K562 (cell line): ENCODE measurements at regions not wholly inside any gene's neighbourhood (a gene's known extent, or its start where the extent isn't known, plus 50 kb on each side); places are given as distances from the start of the nearest gene placed in this dataset.

ENCODE experiments used
- ATAC-seq: fragments of 200-7000 bp; cut with Tn5 transposase; 3 replicates; pipeline ENCODE4 v1.9.1; 2020; ENCODE audit warnings: moderate library complexity
- BruUV-seq: library from RNA; stranded (reverse); fragments of 400-500 nt; replicated peaks from 2 replicates; lab custom pipeline; 2021; lab: Mats Ljungman, UMichigan
- CTCF ChIA-PET: fragments of 300-600 bp; formaldehyde crosslinking; extraction: SDS; loops from one replicate; lab custom pipeline; 2021; ENCODE audit warnings: low intra/inter-chr PET ratio; lab: Yijun Ruan, JAX
- POLR2A ChIA-PET: fragments of 300-600, 350-650 bp; sonication (Branson Sonifier 250); formaldehyde crosslinking; extraction: SDS; loops from one replicate; lab custom pipeline; 2021; ENCODE audit warnings: antibody characterized with exemption, inconsistent platforms; lab: Yijun Ruan, JAX
- DNase-seq, 4 experiments: peaks; one replicate each; pipeline versions ENCODE4 v3.0.0 to v3.0.0-alpha.2; 2011 to 2018; ENCODE audit warnings: low spot score in 3 of 4, mixed read lengths in 3 of 4; ENCODE audit errors: extremely low read depth in 1 of 4
- FAIRE-seq: peaks from 2 replicates; lab custom pipeline; 2011; peaks lifted over from hg19 to GRCh38; lab: Jason Lieb, UNC
- H2AFZ ChIP-seq: 2 replicates; pipeline ENCODE4 v1.6.0; 2011; ENCODE audit warnings: low read depth, low read length, control low read depth, inconsistent platforms
- H3K27ac ChIP-seq: fragments of 200-600 bp; 3 replicates; pipeline ENCODE4 v1.8.0; 2011; ENCODE audit warnings: low read depth, mild to moderate bottlenecking, control low read depth, inconsistent platforms, low read length, moderate library complexity, mixed read lengths; ENCODE audit errors: extremely low read depth
- H3K27me3 ChIP-seq, 2 experiments: fragments of 300-600 bp in 1 of 2; 2 replicates in 1 of 2; 3 replicates in 1 of 2; pipeline versions ENCODE4 v1.6.0 to v1.8.0; 2011; ENCODE audit warnings: inconsistent platforms in 2 of 2, low read length in 2 of 2, mild to moderate bottlenecking in 1 of 2, mixed read lengths in 1 of 2, moderate library complexity in 1 of 2; ENCODE audit not compliant: control insufficient read depth in 2 of 2, insufficient read depth in 2 of 2
- H3K36me3 ChIP-seq: fragments of 300-600 bp; 3 replicates; pipeline ENCODE4 v1.8.0; 2011; ENCODE audit warnings: mild to moderate bottlenecking, low read length, inconsistent platforms; ENCODE audit not compliant: control insufficient read depth, insufficient read depth
- H3K4me1 ChIP-seq, 2 experiments: fragments of 200-600 bp in 1 of 2; replicated peaks in 1 of 2; 2 replicates in 1 of 2; 3 replicates in 1 of 2; pipeline versions ENCODE4 v1.5.1 to v1.8.0; 2011; ENCODE audit warnings: inconsistent platforms in 2 of 2, low read length in 2 of 2, mild to moderate bottlenecking in 1 of 2, mixed read lengths in 1 of 2, moderate library complexity in 1 of 2; ENCODE audit not compliant: control insufficient read depth in 2 of 2, insufficient read depth in 2 of 2
- H3K4me2 ChIP-seq: 2 replicates; pipeline ENCODE4 v1.6.1; 2011; ENCODE audit warnings: low read length, control low read depth, inconsistent platforms, mixed read lengths; ENCODE audit not compliant: insufficient read depth
- H3K4me3 ChIP-seq: fragments of 200-600 bp; sonication (generic), shearing (Covaris generic); 2 replicates; pipeline ENCODE4 v1.5.1; 2016; ENCODE audit warnings: control low read depth, inconsistent platforms
- H3K79me2 ChIP-seq: fragments of 200-600 bp; 3 replicates; pipeline ENCODE4 v1.8.0; 2011; ENCODE audit warnings: low read length, inconsistent platforms; ENCODE audit not compliant: control insufficient read depth, insufficient read depth
- H3K9ac ChIP-seq, 2 experiments: 2 replicates each; pipeline versions ENCODE4 v1.6.0 to v1.6.1; 2011; ENCODE audit warnings: low read depth in 2 of 2, low read length in 2 of 2, control low read depth in 1 of 2, inconsistent platforms in 1 of 2, mild to moderate bottlenecking in 1 of 2, mixed read lengths in 1 of 2; ENCODE audit not compliant: insufficient read depth in 1 of 2
- H3K9me1 ChIP-seq: one replicate; pipeline ENCODE4 v1.6.0; 2011; ENCODE audit warnings: inconsistent platforms, mild to moderate bottlenecking, low read length, moderate library complexity; ENCODE audit not compliant: control insufficient read depth, insufficient read depth
- H3K9me3 ChIP-seq: replicated peaks from 2 replicates; pipeline ENCODE4 v1.5.1; 2011; ENCODE audit warnings: low read depth, low read length, inconsistent platforms; ENCODE audit not compliant: control insufficient read depth, insufficient read depth
- H4K20me1 ChIP-seq: replicated peaks from 2 replicates; pipeline ENCODE4 v1.6.1; 2011; ENCODE audit warnings: low read length, inconsistent platforms, mixed read lengths; ENCODE audit not compliant: control insufficient read depth, insufficient read depth
- CBX5 ChIP-seq: IDR thresholded peaks from 2 replicates; pipeline ENCODE4 v1.6.1; 2014; ENCODE audit warnings: low read depth, borderline replicate concordance
- TRIM28 ChIP-seq: fragments of 450-650 bp; IDR thresholded peaks from 2 replicates; pipeline ENCODE4 v1.6.1; 2017
- ZNF124 ChIP-seq: sonication (generic); formaldehyde crosslinking; IDR thresholded peaks from 2 replicates; pipeline ENCODE4 v1.8.1; 2022; ENCODE audit warnings: missing genetic modification reagents
- WGBS: fragments of 100-300 bp; shearing (Covaris generic); methylation state at CpG from one replicate; pipeline ENCODE4 v1.1.6; 2016; ENCODE audit warnings: low coverage, mixed read lengths; ENCODE audit not compliant: insufficient coverage; ENCODE audit errors: missing lambda C conversion rate; 5-methylcytosine and 5-hydroxymethylcytosine counted together
- in situ Hi-C: fragments of 300-500 bp; cut with MboI; formaldehyde crosslinking; loops from 4 replicates; pipeline ENCODE4 v1.15.0; 2018; ENCODE audit warnings: inconsistent platforms, mixed read lengths
- intact Hi-C: fragments of 100-400 bp; cut with micrococcal nuclease; formaldehyde crosslinking; loops from 2 replicates; pipeline ENCODE4 v1.14.2; 2022
- TF ChIP-seq, protein P1 (sequence below): fragments of 450-650 bp; IDR thresholded peaks from 2 replicates; pipeline ENCODE4 v1.6.1; 2016; ENCODE audit warnings: mild to moderate bottlenecking, moderate library complexity

DNA sequence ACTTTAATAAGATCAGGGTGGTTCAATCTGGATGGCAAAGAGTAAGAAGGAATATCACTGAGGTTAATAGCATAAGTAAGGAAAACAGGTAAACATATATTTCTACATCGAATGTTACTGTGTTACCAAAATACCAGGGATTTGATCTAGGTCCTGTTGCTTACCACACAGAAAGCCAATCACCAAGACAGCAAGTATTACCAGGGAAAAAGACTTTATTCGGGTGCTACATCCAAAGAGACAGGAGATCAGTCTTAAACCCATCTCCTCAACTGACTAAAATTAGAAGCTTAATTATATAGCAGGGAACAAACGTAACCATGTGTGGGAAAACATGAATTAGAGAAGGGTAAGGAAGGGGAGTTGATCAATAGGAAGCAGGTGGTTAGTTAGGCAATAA lies 500.1 kb downstream of the EFNA5 start:
- POLR2A ChIA-PET: no interaction called here

More for the DNA sequence above, 500.1 kb downstream of the EFNA5 start:
- H3K27me3 ChIP-seq: no peaks in the 10 kb centered on the region
- H3K9ac ChIP-seq: no peak overlapping the region
- H3K4me2 ChIP-seq: no peak overlapping the region
- intact Hi-C loops (no loop called here), in situ Hi-C loops (no loop called here)
- TF ChIP-seq ZNF124 (CRISPR knock-in tag): peak; percentile 95; the same call in 1 of the 2 replicates
- TF ChIP-seq CBX5: peak; percentile 72; the same call in 1 of the 2 replicates
- 0 out of 2 replicates have a peak, but pooled peaks have one; percentile 27 for TF ChIP-seq TRIM28
- TF ChIP-seq, protein P1, sequence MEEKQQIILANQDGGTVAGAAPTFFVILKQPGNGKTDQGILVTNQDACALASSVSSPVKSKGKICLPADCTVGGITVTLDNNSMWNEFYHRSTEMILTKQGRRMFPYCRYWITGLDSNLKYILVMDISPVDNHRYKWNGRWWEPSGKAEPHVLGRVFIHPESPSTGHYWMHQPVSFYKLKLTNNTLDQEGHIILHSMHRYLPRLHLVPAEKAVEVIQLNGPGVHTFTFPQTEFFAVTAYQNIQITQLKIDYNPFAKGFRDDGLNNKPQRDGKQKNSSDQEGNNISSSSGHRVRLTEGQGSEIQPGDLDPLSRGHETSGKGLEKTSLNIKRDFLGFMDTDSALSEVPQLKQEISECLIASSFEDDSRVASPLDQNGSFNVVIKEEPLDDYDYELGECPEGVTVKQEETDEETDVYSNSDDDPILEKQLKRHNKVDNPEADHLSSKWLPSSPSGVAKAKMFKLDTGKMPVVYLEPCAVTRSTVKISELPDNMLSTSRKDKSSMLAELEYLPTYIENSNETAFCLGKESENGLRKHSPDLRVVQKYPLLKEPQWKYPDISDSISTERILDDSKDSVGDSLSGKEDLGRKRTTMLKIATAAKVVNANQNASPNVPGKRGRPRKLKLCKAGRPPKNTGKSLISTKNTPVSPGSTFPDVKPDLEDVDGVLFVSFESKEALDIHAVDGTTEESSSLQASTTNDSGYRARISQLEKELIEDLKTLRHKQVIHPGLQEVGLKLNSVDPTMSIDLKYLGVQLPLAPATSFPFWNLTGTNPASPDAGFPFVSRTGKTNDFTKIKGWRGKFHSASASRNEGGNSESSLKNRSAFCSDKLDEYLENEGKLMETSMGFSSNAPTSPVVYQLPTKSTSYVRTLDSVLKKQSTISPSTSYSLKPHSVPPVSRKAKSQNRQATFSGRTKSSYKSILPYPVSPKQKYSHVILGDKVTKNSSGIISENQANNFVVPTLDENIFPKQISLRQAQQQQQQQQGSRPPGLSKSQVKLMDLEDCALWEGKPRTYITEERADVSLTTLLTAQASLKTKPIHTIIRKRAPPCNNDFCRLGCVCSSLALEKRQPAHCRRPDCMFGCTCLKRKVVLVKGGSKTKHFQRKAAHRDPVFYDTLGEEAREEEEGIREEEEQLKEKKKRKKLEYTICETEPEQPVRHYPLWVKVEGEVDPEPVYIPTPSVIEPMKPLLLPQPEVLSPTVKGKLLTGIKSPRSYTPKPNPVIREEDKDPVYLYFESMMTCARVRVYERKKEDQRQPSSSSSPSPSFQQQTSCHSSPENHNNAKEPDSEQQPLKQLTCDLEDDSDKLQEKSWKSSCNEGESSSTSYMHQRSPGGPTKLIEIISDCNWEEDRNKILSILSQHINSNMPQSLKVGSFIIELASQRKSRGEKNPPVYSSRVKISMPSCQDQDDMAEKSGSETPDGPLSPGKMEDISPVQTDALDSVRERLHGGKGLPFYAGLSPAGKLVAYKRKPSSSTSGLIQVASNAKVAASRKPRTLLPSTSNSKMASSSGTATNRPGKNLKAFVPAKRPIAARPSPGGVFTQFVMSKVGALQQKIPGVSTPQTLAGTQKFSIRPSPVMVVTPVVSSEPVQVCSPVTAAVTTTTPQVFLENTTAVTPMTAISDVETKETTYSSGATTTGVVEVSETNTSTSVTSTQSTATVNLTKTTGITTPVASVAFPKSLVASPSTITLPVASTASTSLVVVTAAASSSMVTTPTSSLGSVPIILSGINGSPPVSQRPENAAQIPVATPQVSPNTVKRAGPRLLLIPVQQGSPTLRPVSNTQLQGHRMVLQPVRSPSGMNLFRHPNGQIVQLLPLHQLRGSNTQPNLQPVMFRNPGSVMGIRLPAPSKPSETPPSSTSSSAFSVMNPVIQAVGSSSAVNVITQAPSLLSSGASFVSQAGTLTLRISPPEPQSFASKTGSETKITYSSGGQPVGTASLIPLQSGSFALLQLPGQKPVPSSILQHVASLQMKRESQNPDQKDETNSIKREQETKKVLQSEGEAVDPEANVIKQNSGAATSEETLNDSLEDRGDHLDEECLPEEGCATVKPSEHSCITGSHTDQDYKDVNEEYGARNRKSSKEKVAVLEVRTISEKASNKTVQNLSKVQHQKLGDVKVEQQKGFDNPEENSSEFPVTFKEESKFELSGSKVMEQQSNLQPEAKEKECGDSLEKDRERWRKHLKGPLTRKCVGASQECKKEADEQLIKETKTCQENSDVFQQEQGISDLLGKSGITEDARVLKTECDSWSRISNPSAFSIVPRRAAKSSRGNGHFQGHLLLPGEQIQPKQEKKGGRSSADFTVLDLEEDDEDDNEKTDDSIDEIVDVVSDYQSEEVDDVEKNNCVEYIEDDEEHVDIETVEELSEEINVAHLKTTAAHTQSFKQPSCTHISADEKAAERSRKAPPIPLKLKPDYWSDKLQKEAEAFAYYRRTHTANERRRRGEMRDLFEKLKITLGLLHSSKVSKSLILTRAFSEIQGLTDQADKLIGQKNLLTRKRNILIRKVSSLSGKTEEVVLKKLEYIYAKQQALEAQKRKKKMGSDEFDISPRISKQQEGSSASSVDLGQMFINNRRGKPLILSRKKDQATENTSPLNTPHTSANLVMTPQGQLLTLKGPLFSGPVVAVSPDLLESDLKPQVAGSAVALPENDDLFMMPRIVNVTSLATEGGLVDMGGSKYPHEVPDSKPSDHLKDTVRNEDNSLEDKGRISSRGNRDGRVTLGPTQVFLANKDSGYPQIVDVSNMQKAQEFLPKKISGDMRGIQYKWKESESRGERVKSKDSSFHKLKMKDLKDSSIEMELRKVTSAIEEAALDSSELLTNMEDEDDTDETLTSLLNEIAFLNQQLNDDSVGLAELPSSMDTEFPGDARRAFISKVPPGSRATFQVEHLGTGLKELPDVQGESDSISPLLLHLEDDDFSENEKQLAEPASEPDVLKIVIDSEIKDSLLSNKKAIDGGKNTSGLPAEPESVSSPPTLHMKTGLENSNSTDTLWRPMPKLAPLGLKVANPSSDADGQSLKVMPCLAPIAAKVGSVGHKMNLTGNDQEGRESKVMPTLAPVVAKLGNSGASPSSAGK: no peak
- no peaks in the 10 kb centered on the region for H3K36me3 ChIP-seq
- no peaks in the 10 kb centered on the region; the same call in 1 of the 2 replicates for H3K9me3 ChIP-seq
- no peak overlapping the region for H2AFZ ChIP-seq
- 3% methylated on average over 3 of the region's 3 CpGs for WGBS
- no peak overlapping the region for H3K27ac ChIP-seq
- no TSS peak for BruUV-seq
- FAIRE-seq (no peak), ATAC-seq (no peak), DNase-seq (no peak)
- H3K4me1 ChIP-seq: no peaks in the 10 kb centered on the region
- no peaks in the 10 kb centered on the region for H3K9me1 ChIP-seq
- H4K20me1 ChIP-seq: no peaks in the 10 kb centered on the region
- CTCF ChIA-PET: no interaction called here
- no peaks in the 10 kb centered on the region for H3K79me2 ChIP-seq
- H3K4me3 ChIP-seq: no peak overlapping the region
